H1 (cell line): ENCODE measurements at regions not wholly inside any gene's neighbourhood (a gene's known extent, or its start where the extent isn't known, plus 50 kb on each side); places are given as distances from the start of the nearest gene placed in this dataset.

Experiments used
- ASH2L ChIP-seq: fragments of 200-600, 300-600 bp; sonication (generic); IDR thresholded peaks from one replicate; pipeline ENCODE4 v1.7.1; 2017; ENCODE audit warnings: low read length
- BRCA1 ChIP-seq: IDR thresholded peaks from 2 replicates; pipeline ENCODE4 v1.6.1; 2012; ENCODE audit warnings: low read depth, low read length, improper control_type of control experiment
- CHD7 ChIP-seq: fragments of 300-600 bp; sonication (generic); IDR thresholded peaks from 2 replicates; pipeline ENCODE4 v1.7.1; 2012; ENCODE audit warnings: low read length, moderate library complexity, mild to moderate bottlenecking, inconsistent platforms; ENCODE audit not compliant: insufficient replicate concordance
- EP300 ChIP-seq, 2 experiments: IDR thresholded peaks; 1 replicate in 1 of 2; 2 replicates in 1 of 2; pipeline ENCODE4 v1.6.1; 2011 to 2012; ENCODE audit warnings: low read depth in 2 of 2, low read length in 2 of 2, mild to moderate bottlenecking in 2 of 2, borderline replicate concordance in 1 of 2, inconsistent platforms in 1 of 2, moderate library complexity in 1 of 2
- HDAC6 ChIP-seq: IDR thresholded peaks from one replicate; pipeline ENCODE4 v1.7.1; 2012; ENCODE audit warnings: low read depth, mild to moderate bottlenecking, inconsistent platforms, low read length, moderate library complexity
- KDM1A ChIP-seq: fragments of 200-600, 300-600 bp; sonication (generic); IDR thresholded peaks from 2 replicates; pipeline ENCODE4 v1.7.1; 2016; ENCODE audit warnings: mild to moderate bottlenecking, low read length, borderline replicate concordance
- NANOG ChIP-seq: IDR thresholded peaks from 2 replicates; pipeline ENCODE4 v1.6.1; 2011; ENCODE audit warnings: low read length, low read depth, mild to moderate bottlenecking, inconsistent platforms; ENCODE audit not compliant: insufficient read depth, poor library complexity, severe bottlenecking
- NRF1 ChIP-seq: IDR thresholded peaks from 2 replicates; pipeline ENCODE4 v1.6.1; 2011; ENCODE audit warnings: mild to moderate bottlenecking, low read depth, low read length, improper control_type of control experiment
- TF ChIP-seq, protein P1 (sequence below): IDR thresholded peaks from 2 replicates; pipeline ENCODE4 v1.6.1; 2011; ENCODE audit warnings: low read depth, mild to moderate bottlenecking, low read length; ENCODE audit not compliant: insufficient read depth

- TF ChIP-seq CHD7: no peak
- no peak for TF ChIP-seq NANOG
- TF ChIP-seq NRF1: no peak
- no peak for TF ChIP-seq ASH2L
- TF ChIP-seq KDM1A: no peak
- TF ChIP-seq HDAC6: no peak
- no peak for TF ChIP-seq BRCA1
- TF ChIP-seq EP300 (IDR thresholded peaks at IDR 0.05; ENCODE audit: borderline replicate concordance in 1 of 2, low read depth in 2 of 2, low read length in 2 of 2): no peak
- TF ChIP-seq, protein P1, sequence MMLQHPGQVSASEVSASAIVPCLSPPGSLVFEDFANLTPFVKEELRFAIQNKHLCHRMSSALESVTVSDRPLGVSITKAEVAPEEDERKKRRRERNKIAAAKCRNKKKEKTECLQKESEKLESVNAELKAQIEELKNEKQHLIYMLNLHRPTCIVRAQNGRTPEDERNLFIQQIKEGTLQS: no peak
- TF ChIP-seq, all 59 proteins: peak for 0
Measured at GRCh38 chr2:19548116-19548515, 189.7 kb upstream of the OSR1 start (continued).
